Skeletal muscle tissue (tissue), 3 donors: ENCODE measurements at regions not wholly inside any gene's neighbourhood (a gene's known extent, or its start where the extent isn't known, plus 50 kb on each side); places are given as distances from the start of the nearest gene placed in this dataset.

Source experiments
- H3K27ac ChIP-seq: one replicate; pipeline ENCODE4 v1.7.0; 2013; ENCODE audit warnings: mild to moderate bottlenecking, low read depth, low read length, inconsistent platforms
- H3K27me3 ChIP-seq, 3 donors: one replicate each; pipeline ENCODE4 v1.7.0; 2013; ENCODE audit warnings: low read length in 3 of 3; ENCODE audit not compliant: control insufficient read depth in 3 of 3, insufficient read depth in 3 of 3
- H3K36me3 ChIP-seq, 3 donors: one replicate each; pipeline ENCODE4 v1.7.0; 2013; ENCODE audit warnings: low read length in 3 of 3; ENCODE audit not compliant: control insufficient read depth in 3 of 3, insufficient read depth in 3 of 3
- H3K4me1 ChIP-seq, 3 donors: one replicate each; pipeline ENCODE4 v1.7.0; 2013; ENCODE audit warnings: low read length in 3 of 3, mild to moderate bottlenecking in 3 of 3; ENCODE audit not compliant: control insufficient read depth in 3 of 3, insufficient read depth in 3 of 3
- H3K4me3 ChIP-seq, 3 donors: one replicate each; pipeline ENCODE4 v1.7.0; 2013; ENCODE audit warnings: low read length in 3 of 3
- H3K9ac ChIP-seq, 3 donors: one replicate each; pipeline ENCODE4 v1.7.0; 2013; ENCODE audit warnings: low read length in 3 of 3, mild to moderate bottlenecking in 3 of 3, moderate library complexity in 2 of 3, low read depth in 1 of 3
- H3K9me3 ChIP-seq, 3 donors: one replicate each; pipeline ENCODE4 v1.7.0; 2013; ENCODE audit warnings: low read length in 3 of 3; ENCODE audit not compliant: control insufficient read depth in 3 of 3
- donor health status: Osteomylitis.

DNA sequence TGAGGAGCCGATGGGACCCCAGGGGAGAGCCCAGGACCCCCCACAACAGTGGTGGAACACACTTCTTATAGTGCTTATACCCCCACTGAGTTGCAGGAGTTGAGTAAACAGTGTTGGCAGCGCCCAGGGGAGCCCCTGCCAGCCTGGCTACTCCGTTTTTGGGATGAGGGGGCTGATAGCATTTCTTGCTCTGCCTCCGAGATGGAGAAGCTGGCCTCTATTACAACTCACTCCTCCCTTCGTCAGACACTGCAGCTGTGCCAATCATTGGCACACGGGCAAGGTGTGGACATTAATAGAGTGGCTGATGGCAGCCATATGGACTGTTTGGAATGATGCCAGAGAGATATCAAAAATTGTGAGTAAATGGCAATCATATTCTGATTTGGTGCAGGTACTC lies 94.9 kb upstream of the TMPO start:
- H3K27me3 ChIP-seq = peaks cover 0 to 9% (median 2%) of the 10 kb centered on the region in 3 donors
- H3K4me1 ChIP-seq = peaks cover 11 to 13% (median 13%) of the 10 kb centered on the region in 3 donors
- no peak overlapping the region for H3K9ac ChIP-seq
- H3K9me3 ChIP-seq = no peaks in the 10 kb centered on the region
- no peak overlapping the region for H3K4me3 ChIP-seq
- no peak overlapping the region for H3K27ac ChIP-seq
- no peaks in the 10 kb centered on the region for H3K36me3 ChIP-seq

DNA sequence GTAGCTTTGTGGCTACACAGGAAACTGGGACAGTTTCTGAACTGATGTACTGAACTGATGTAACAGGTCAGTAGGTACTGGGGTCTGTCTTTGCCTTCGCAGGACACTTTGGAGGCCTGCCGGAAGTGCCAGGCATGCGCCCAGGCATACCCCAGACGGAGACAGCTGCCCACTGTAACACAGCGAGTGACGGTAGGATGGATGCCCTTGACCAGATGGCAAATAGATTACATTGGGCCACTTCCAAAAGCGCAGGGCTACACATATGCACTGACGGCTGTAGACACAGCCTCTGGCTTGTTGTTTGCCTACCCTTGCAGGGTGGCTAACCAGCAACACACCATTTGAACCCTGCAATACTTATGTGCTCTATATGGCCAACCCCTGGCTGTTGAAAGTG lies 94.1 kb upstream of the TMPO start:
- no peaks in the 10 kb centered on the region for H3K36me3 ChIP-seq
- H3K27ac ChIP-seq = no peak overlapping the region
- no peak overlapping the region for H3K9ac ChIP-seq
- H3K4me1 ChIP-seq = peaks cover 11 to 13% (median 13%) of the 10 kb centered on the region in 3 donors
- no peaks in the 10 kb centered on the region for H3K9me3 ChIP-seq
- peaks cover 0 to 9% (median 2%) of the 10 kb centered on the region in 3 donors for H3K27me3 ChIP-seq
- no peak overlapping the region for H3K4me3 ChIP-seq

DNA sequence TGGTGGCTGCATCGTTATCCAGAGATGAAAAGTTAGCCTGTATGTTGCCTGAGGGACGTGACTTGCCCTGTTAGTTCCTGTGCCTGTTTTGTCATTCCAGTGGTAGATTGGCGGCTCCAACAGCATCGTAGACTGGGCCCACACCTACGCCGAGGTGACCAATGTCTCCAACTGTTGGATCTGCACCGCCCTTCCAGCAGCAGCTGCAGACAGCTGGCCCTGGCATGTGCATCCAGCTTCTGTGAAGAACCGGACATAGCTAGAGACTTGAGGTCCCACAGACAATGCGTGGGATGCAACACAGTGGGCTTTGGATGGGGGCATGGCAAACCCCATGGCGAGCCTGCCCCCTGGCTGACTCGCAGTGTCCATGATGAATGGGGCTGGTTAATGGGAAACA lies 93.0 kb upstream of the TMPO start:
- Histone ChIP-seq H3K9ac (no peak overlapping the region), H3K4me3 (no peak overlapping the region), H3K36me3 (no peaks in the 10 kb centered on the region), H3K9me3 (no peaks in the 10 kb centered on the region), H3K4me1 (peaks cover 11 to 13% (median 13%) of the 10 kb centered on the region in 3 donors), H3K27me3 (peaks cover 0 to 9% (median 2%) of the 10 kb centered on the region in 3 donors), H3K27ac (no peak overlapping the region)

DNA sequence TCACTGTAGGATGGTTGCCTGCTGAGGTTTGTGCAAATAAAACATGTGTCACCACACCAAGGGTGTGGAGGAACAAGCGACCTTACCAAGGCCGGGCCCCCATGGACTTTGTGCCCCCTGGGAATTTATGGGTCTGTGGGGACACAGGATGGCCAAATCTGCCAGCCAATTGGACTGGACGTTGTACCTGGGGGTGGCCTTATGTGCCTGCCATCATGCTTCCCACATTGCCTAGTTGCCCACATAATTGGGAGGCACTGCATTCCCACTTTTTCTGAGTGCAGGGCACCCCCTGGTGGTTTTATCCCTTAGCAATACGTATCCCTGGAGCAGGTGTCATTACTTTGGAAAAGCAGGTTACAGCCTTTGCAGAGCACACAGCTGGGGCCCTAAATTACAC lies 92.6 kb upstream of the TMPO start:
- Histone ChIP-seq H3K9me3 (no peaks in the 10 kb centered on the region), H3K9ac (no peak overlapping the region), H3K4me1 (peaks cover 11 to 13% (median 13%) of the 10 kb centered on the region in 3 donors), H3K27ac (no peak overlapping the region), H3K4me3 (no peak overlapping the region), H3K27me3 (peaks cover 0 to 9% (median 2%) of the 10 kb centered on the region in 3 donors), H3K36me3 (no peaks in the 10 kb centered on the region)

DNA sequence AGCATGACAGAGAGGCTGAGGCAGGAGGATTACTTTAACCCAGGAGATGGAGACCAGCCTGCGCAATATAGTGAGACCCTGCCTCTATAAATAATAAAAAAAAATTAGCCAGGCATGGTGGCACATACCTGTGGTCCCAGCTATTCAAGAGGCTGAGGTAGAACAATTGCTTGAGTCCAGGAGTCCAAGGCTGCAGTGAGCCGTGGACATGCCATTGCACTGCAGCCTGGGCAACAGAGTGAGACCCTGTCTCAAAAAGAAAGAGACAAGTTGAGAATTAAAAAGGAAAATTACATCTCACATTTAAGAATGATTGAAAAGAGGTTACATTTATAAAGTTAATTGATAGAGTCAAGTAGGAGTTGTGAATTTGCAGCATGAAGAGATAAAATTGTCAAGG lies 91.4 kb upstream of the TMPO start:
- peaks cover 6 to 12% (median 9%) of the 10 kb centered on the region in 3 donors for H3K4me1 ChIP-seq
- H3K9ac ChIP-seq = no peak overlapping the region
- H3K4me3 ChIP-seq = no peak overlapping the region

DNA sequence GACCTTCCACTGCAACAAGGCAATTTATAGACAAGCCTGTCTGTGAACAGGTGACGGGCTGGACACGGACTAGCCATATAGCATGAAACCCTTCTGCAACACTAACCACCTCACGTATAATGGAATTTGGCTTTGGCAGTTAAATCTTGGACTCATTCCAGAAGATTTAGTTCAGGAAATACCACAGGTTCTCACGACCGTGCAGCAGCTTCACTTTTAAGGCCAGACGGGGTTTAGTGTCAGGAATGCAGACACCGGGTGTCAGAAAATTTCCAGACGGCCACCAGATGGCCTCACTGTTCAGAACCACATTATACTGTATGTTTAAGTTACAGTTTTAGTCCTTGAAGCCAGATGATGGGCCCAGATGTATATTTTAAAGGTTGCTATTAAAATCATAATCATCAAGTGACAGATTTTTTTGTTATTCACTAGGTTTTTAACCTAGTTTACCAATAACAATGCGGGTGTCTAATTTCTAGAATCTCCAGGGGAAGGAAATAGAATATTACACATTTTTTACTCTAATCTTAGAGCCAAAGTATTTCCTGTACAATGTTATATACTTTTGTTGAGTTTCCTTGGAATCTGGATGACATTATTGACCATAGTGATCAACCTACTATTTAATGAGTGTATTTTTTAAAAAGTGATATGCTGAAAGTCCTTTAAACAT lies 90.5 kb upstream of the TMPO start:
- H3K9me3 ChIP-seq = no peaks in the 10 kb centered on the region
- peaks cover 2 to 4% (median 4%) of the 10 kb centered on the region in 3 donors for H3K4me1 ChIP-seq
- H3K36me3 ChIP-seq = no peaks in the 10 kb centered on the region
- no peak overlapping the region for H3K4me3 ChIP-seq
- H3K27ac ChIP-seq = no peak overlapping the region
- peaks cover 0 to 9% (median 2%) of the 10 kb centered on the region in 3 donors for H3K27me3 ChIP-seq
- H3K9ac ChIP-seq = no peak overlapping the region

More for the DNA sequence above, 91.4 kb upstream of the TMPO start:
- Histone ChIP-seq H3K27me3 (peaks cover 0 to 9% (median 2%) of the 10 kb centered on the region in 3 donors), H3K27ac (no peak overlapping the region), H3K9me3 (no peaks in the 10 kb centered on the region), H3K36me3 (no peaks in the 10 kb centered on the region)

DNA sequence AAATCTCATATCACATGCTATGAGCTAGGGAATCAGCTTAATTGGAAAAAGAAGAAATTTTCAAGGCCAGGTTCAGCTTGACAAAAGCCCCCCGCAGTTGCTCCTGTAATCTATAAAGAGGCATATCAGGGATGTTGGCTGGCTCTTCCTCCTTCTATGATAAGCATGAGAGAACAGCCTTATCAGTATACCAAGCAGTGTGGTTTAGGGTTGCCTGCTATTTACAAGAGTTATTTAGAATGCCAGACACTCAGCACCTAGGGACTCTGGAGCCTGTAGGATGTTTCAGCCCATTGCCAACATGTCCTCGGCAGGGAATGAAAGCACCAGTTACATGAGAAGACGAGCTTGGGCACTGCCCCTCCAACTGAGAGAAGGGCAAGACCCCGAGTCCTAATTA lies 89.5 kb upstream of the TMPO start:
- no peak overlapping the region for H3K4me3 ChIP-seq
- no peaks in the 10 kb centered on the region for H3K4me1 ChIP-seq
- H3K36me3 ChIP-seq = no peaks in the 10 kb centered on the region
- no peak overlapping the region for H3K9ac ChIP-seq
- H3K9me3 ChIP-seq = no peaks in the 10 kb centered on the region
- H3K27ac ChIP-seq = no peak overlapping the region
- peaks cover 0 to 7% (median under 1%) of the 10 kb centered on the region in 3 donors for H3K27me3 ChIP-seq

DNA sequence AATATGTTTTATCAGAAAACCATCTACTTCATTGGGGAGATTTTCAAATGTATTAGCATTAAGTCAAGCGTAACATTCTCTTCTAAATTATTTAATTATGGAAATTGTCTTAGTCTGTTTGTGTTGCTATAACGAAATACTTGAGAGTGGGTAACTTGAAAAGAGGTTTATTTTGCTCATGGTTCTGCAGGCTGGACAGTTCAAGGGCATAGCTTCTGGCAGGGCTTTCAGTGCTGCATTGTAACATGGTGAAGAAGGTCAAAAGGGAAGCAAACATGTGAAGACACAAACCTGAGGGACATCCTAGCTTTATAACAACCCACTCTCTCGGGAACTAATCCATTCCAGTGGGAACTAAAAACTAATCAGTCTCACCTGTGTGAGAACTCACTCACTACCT lies 84.3 kb upstream of the TMPO start:
- H3K4me1 ChIP-seq = no peaks in the 10 kb centered on the region

DNA sequence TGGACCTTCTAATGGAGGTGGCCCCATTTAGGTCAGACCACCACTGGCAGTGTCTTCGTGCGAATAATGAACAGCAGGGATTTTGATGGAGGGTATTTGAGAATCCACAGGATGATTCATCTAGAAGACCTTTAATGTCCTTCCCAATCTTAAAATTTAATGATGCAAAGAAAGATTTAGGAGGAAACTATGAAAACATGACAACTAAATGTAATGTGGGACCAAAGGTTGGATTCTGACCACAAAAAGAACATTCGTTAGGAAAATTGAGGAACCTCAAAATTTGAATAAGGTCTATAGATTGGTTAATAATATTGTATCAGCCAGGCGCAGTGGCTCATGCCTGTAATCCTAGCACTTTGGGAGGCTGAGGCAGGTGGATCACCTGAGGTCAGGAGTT lies 78.2 kb upstream of the TMPO start:
- H3K4me3 ChIP-seq = no peak overlapping the region
- no peaks in the 10 kb centered on the region for H3K27me3 ChIP-seq
- H3K36me3 ChIP-seq = no peaks in the 10 kb centered on the region
- no peak overlapping the region for H3K27ac ChIP-seq
- H3K9me3 ChIP-seq = no peaks in the 10 kb centered on the region
- peaks cover 0 to 2% (median 0%) of the 10 kb centered on the region in 3 donors for H3K4me1 ChIP-seq
- no peak overlapping the region for H3K9ac ChIP-seq

More for the DNA sequence above, 84.3 kb upstream of the TMPO start:
- Histone ChIP-seq H3K9ac (no peak overlapping the region), H3K9me3 (no peaks in the 10 kb centered on the region), H3K27me3 (no peaks in the 10 kb centered on the region), H3K27ac (no peak overlapping the region), H3K36me3 (no peaks in the 10 kb centered on the region), H3K4me3 (no peak overlapping the region)

DNA sequence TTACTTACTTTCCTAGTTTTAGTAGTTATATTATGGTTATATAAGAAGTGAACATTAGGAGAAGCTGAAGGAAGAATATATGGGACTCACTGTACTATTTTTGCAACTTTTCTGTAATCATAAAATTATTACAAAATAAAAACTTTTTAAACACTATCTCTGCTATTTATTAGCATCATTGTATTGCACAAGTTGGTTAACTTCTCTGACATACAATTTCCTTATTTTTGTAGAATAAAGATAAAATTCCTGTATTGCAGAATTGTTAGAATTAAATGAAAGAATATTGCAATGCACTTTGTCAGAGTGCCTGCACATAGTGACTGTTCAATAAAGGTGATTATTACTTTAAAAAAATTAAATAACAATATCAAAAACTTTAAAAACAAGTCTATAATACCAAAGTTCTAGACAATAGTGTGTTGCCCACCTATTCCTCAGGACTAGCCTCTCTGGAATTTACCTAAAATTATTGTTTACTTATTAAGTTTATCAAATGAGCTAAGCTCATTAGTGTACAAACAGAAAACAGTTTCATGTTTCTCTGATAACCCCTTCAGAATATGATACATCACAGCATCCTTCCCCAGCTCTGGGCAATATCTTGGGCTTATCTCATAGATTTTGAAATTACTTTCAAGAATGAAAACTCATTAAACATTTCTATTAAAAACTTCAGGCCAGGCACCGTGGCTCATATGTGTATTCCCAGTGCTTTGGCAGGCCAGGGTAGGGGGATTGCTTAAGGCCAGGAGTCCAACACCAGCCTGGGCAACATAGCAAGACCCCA lies 77.4 kb upstream of the TMPO start:
- H3K4me3 ChIP-seq = no peak overlapping the region
- no peaks in the 10 kb centered on the region for H3K36me3 ChIP-seq
- H3K27me3 ChIP-seq = no peaks in the 10 kb centered on the region
- no peak overlapping the region for H3K9ac ChIP-seq
- H3K9me3 ChIP-seq = no peaks in the 10 kb centered on the region
- peaks cover 0 to 2% (median 0%) of the 10 kb centered on the region in 3 donors for H3K4me1 ChIP-seq
- no peak overlapping the region for H3K27ac ChIP-seq
